ENCODE measurements at regions not wholly inside any gene's neighbourhood (a gene's known extent, or its start where the extent isn't known, plus 50 kb on each side); places are given as distances from the start of the nearest gene placed in this dataset.

GRCh38 chr7:156220078-156220605 lies 407.9 kb upstream of the SHH start:
- TF ChIP-seq CTCF (IDR thresholded peaks at IDR 0.05; ENCODE audit: insufficient read depth, low read depth, low read length): no peak
- no peak for DNase-seq (ENCODE audit: low read depth)
- no peak overlapping the region for H3K4me3 ChIP-seq (ENCODE audit: low read depth, low read length)

GRCh38 chr7:156219307-156220077 lies 407.2 kb upstream of the SHH start:
- no peak for TF ChIP-seq CTCF (IDR thresholded peaks at IDR 0.05; ENCODE audit: insufficient read depth, low read depth, low read length)
- DNase-seq (ENCODE audit: low read depth): no peak
- H3K4me3 ChIP-seq (ENCODE audit: low read depth, low read length): no peak overlapping the region

GRCh38 chr7:156218544-156219306 lies 406.5 kb upstream of the SHH start:
- no peak for TF ChIP-seq CTCF (IDR thresholded peaks at IDR 0.05; ENCODE audit: insufficient read depth, low read depth, low read length)
- H3K4me3 ChIP-seq (ENCODE audit: low read depth, low read length): no peak overlapping the region
- no peak for DNase-seq (ENCODE audit: low read depth)

GRCh38 chr7:156217803-156218202 lies 405.5 kb upstream of the SHH start:
- H3K4me3 ChIP-seq (ENCODE audit: low read depth, low read length): no peak overlapping the region
- TF ChIP-seq CTCF (IDR thresholded peaks at IDR 0.05; ENCODE audit: insufficient read depth, low read depth, low read length): no peak
- DNase-seq (ENCODE audit: low read depth): no peak

GRCh38 chr7:156209087-156209486 lies 396.8 kb upstream of the SHH start:
- no peak for DNase-seq (ENCODE audit: low read depth)
- no peak for TF ChIP-seq CTCF (IDR thresholded peaks at IDR 0.05; ENCODE audit: insufficient read depth, low read depth, low read length)
- no peak overlapping the region for H3K4me3 ChIP-seq (ENCODE audit: low read depth, low read length)

GRCh38 chr7:156207306-156207705 lies 395.0 kb upstream of the SHH start:
- DNase-seq (ENCODE audit: low read depth): no peak
- TF ChIP-seq CTCF (IDR thresholded peaks at IDR 0.05; ENCODE audit: insufficient read depth, low read depth, low read length): no peak
- H3K4me3 ChIP-seq (ENCODE audit: low read depth, low read length): no peak overlapping the region
